Hematopoietic multipotent progenitor cell treated with erythropoietin and hydrocortisone succinate and interleukin-3 and kit ligand, for 17 days (in vitro differentiated cells): ENCODE measurements at regions not wholly inside any gene's neighbourhood (a gene's known extent, or its start where the extent isn't known, plus 50 kb on each side); places are given as distances from the start of the nearest gene placed in this dataset.

ENCODE experiments used
- DNase-seq: peaks from one replicate; pipeline ENCODE4 v3.0.0-alpha.2; 2015; ENCODE audit warnings: low spot score

GRCh38 chr5:56346741-56347535, 113.8 kb upstream of the ANKRD55 start:
- DNase-seq = no peak

- DNase-seq = no peak
Observed at GRCh38 chr5:56346044-56346710, 113.0 kb upstream of the ANKRD55 start.

GRCh38 chr5:56345352-56345751, 112.2 kb upstream of the ANKRD55 start:
- DNase-seq = no peak

GRCh38 chr5:56344594-56344993, 111.5 kb upstream of the ANKRD55 start:
- DNase-seq = no peak

GRCh38 chr5:56343988-56344387, 110.9 kb upstream of the ANKRD55 start:
- DNase-seq = no peak

GRCh38 chr5:56342616-56343015, 109.5 kb upstream of the ANKRD55 start:
- no peak for DNase-seq

GRCh38 chr5:56340196-56340980, 107.3 kb upstream of the ANKRD55 start:
- no peak for DNase-seq

GRCh38 chr5:56339732-56340131, 106.6 kb upstream of the ANKRD55 start:
- DNase-seq = no peak

- no peak for DNase-seq
Observed at GRCh38 chr5:56337715-56338319, 104.7 kb upstream of the ANKRD55 start.

GRCh38 chr5:56335212-56335611, 102.1 kb upstream of the ANKRD55 start:
- DNase-seq = no peak

GRCh38 chr5:56330806-56331205, 97.7 kb upstream of the ANKRD55 start:
- DNase-seq = no peak

GRCh38 chr5:56330167-56330566, 97.0 kb upstream of the ANKRD55 start:
- DNase-seq = no peak

- no peak for DNase-seq
Observed at GRCh38 chr5:56329652-56330051, 96.5 kb upstream of the ANKRD55 start.

GRCh38 chr5:56328753-56329560, 95.8 kb upstream of the ANKRD55 start:
- no peak for DNase-seq

GRCh38 chr5:56327809-56328208, 94.7 kb upstream of the ANKRD55 start:
- DNase-seq = no peak

GRCh38 chr5:56326770-56327169, 93.6 kb upstream of the ANKRD55 start:
- DNase-seq = no peak

GRCh38 chr5:56326116-56326515, 93.0 kb upstream of the ANKRD55 start:
- DNase-seq = no peak

GRCh38 chr5:56325039-56325438, 91.9 kb upstream of the ANKRD55 start:
- no peak for DNase-seq

- no peak for DNase-seq
Observed at GRCh38 chr5:56323505-56323904, 90.4 kb upstream of the ANKRD55 start.

- no peak for DNase-seq
Observed at GRCh38 chr5:56322592-56322991, 89.5 kb upstream of the ANKRD55 start.

- DNase-seq = no peak
Observed at GRCh38 chr5:56321236-56321881, 88.2 kb upstream of the ANKRD55 start.
